ENCODE measurements at regions not wholly inside any gene's neighbourhood (a gene's known extent, or its start where the extent isn't known, plus 50 kb on each side); places are given as distances from the start of the nearest gene placed in this dataset.
A peak's percentile ranks its signal among the peaks of the same experiment; 100 is the strongest.

DNA sequence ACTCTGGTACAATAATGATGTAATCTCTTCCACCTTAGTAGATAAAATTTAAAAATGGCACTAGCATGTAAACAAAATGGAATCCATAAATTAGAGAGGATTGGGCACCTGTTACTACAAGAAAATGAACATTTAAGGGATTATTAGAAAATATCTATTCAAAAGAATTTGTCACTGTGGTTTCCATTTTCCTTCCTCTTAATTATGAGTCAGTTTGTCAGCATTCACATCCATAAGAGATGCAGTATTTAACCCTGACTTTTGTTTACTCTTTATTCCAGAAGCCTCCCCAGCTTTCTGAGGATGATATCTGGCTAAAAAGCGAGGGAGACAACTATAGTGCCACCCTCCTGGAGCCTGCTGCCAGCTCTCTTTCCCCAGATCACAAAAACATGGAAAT is 72.1 kb downstream of the C9orf152 start (continued):
- TF ChIP-seq FOS (IDR thresholded peaks at IDR 0.05; ENCODE audit: borderline replicate concordance, extremely low read depth, insufficient read length) (no peak), NR2F1 (conservative IDR thresholded peaks at IDR 0.05) (no peak), NFXL1 (IDR thresholded peaks at IDR 0.05; ENCODE audit: borderline replicate concordance) (no peak), TCF7 (IDR thresholded peaks at IDR 0.05; ENCODE audit: borderline replicate concordance) (no peak), IKZF1 (conservative IDR thresholded peaks at IDR 0.05) (no peak), ETV6 (conservative IDR thresholded peaks at IDR 0.05 in 1 of 2, IDR thresholded peaks at IDR 0.05 in 1 of 2; ENCODE audit: borderline replicate concordance in 1 of 2, low read depth in 1 of 2) (no peak), BCLAF1 (IDR thresholded peaks at IDR 0.05) (no peak), SMAD1 (IDR thresholded peaks at IDR 0.05; ENCODE audit: low read depth, partially characterized antibody) (no peak), SREBF1 (IDR thresholded peaks at IDR 0.05; ENCODE audit: low read length) (no peak)

GRCh38 chr9:110136802-110137201 is 71.2 kb downstream of the C9orf152 start:
- DNase-seq (ENCODE audit: low read depth, low spot score) (no peak), FAIRE-seq (no peak), ATAC-seq (no peak)
- BruUV-seq (replicated peaks), result TSS peak; percentile 59
- Histone ChIP-seq H3K36me3 (ENCODE audit: control insufficient read depth in 2 of 2, insufficient read depth in 2 of 2, low read length in 1 of 2) (peaks cover 25 to 28% of the 10 kb centered on the region in 2 experiments), H3K9me3 (replicated peaks; ENCODE audit: control insufficient read depth, insufficient read depth, low read length) (no peaks in the 10 kb centered on the region), H3K9ac (ENCODE audit: control insufficient read depth, insufficient read depth, low read length) (no peak overlapping the region), H3K4me2 (ENCODE audit: control insufficient read depth, insufficient read depth) (no peak overlapping the region), H3K4me3 (no peak overlapping the region), H3K27me3 (replicated peaks in 1 of 2; ENCODE audit: control insufficient read depth in 2 of 2, insufficient read depth in 2 of 2, low read length in 1 of 2) (no peaks in the 10 kb centered on the region), H3K79me2 (ENCODE audit: control insufficient read depth, insufficient read depth, low read length) (peaks cover 58% of the 10 kb centered on the region), H4K20me1 (ENCODE audit: control insufficient read depth, insufficient read depth) (0 out of 2 replicates have a peak, but pooled peaks cover 4% of the 10 kb centered on the region), H3K27ac (ENCODE audit: control insufficient read depth, insufficient read depth) (no peak overlapping the region), H3K4me1 (ENCODE audit: control insufficient read depth, insufficient read depth, low read length) (peaks cover 16% of the 10 kb centered on the region), H2AFZ (ENCODE audit: control insufficient read depth, low read depth, low read length) (no peak overlapping the region)
- RAD21 ChIA-PET (ENCODE audit: unreplicated experiment), result interaction anchor here (1.3 to 1.9 kb wide), 2 partner anchors 12 to 234 kb away, joined by 5 to 9 read pairs; no protein-coding TSS in a partner anchor
- POLR2A ChIA-PET, result interaction anchor here (0.5 to 1.6 kb wide), 3 partner anchors 11 to 1375 kb away, joined by 3 to 5 read pairs (median 5); no protein-coding TSS in a partner anchor
- SMC1A ChIA-PET (ENCODE audit: uncharacterized antibody, unreplicated experiment), result interaction anchor here (0.7 to 2.4 kb wide), 4 partner anchors 9 to 230 kb away, joined by 3 to 9 read pairs (median 4); no protein-coding TSS in a partner anchor
- 96% methylated on average over 11 of the region's 11 CpGs for WGBS (ENCODE audit: insufficient coverage, insufficient replicate concordance, low lambda C conversion rate, missing lambda C conversion rate)
- intact Hi-C loops (cut with micrococcal nuclease; ENCODE audit: unreplicated experiment), result no loop called here
- in situ Hi-C loops (cut with MboI), result loop anchor here (25.0 kb wide), 1 partner anchor 1875 kb away; no protein-coding TSS in a partner anchor
- CTCF ChIA-PET, result interaction anchor here (0.6 to 1.4 kb wide), 2 partner anchors 15 to 720 kb away, joined by 4 to 5 read pairs; no protein-coding TSS in a partner anchor
- TF ChIP-seq MEF2A (IDR thresholded peaks at IDR 0.05; ENCODE audit: insufficient read depth, low read depth, low read length) (no peak), GATAD2B (conservative IDR thresholded peaks at IDR 0.05; ENCODE audit: low read depth) (no peak), MYB (IDR thresholded peaks at IDR 0.05; ENCODE audit: borderline replicate concordance, low read depth, low read length) (no peak), SPI1 (IDR thresholded peaks at IDR 0.05; ENCODE audit: borderline replicate concordance, insufficient read depth, low read depth, low read length) (no peak), GABPA (IDR thresholded peaks at IDR 0.05; ENCODE audit: low read depth) (no peak)
- TF ChIP-seq, protein P1, sequence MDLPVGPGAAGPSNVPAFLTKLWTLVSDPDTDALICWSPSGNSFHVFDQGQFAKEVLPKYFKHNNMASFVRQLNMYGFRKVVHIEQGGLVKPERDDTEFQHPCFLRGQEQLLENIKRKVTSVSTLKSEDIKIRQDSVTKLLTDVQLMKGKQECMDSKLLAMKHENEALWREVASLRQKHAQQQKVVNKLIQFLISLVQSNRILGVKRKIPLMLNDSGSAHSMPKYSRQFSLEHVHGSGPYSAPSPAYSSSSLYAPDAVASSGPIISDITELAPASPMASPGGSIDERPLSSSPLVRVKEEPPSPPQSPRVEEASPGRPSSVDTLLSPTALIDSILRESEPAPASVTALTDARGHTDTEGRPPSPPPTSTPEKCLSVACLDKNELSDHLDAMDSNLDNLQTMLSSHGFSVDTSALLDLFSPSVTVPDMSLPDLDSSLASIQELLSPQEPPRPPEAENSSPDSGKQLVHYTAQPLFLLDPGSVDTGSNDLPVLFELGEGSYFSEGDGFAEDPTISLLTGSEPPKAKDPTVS (IDR thresholded peaks at IDR 0.05; ENCODE audit: low read depth, low read length), result no peak
